ENCODE measurements at regions not wholly inside any gene's neighbourhood (a gene's known extent, or its start where the extent isn't known, plus 50 kb on each side); places are given as distances from the start of the nearest gene placed in this dataset.
A peak's percentile ranks its signal among the peaks of the same experiment; 100 is the strongest.

DNA sequence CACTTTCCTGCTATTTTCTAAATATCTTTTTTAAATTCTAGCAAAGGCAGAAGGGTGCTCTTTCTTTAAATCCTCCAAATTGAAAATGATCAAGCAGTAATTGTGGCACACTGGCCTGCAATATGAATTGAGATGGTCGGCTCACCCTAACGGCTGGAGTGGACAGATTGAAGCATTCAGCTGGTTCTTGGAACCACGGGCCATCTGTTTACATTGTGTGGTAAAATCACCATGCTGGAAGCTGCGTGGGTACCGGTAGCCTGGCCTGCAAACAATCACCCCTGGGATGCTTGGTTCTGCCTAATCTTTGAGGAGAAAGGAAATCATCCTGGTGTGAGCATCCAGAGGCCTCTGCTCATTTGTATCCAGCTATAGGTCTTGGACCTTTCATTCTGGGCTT, 289.3 kb downstream of the ZNF608 start:
- DNase-seq, result no peak

DNA sequence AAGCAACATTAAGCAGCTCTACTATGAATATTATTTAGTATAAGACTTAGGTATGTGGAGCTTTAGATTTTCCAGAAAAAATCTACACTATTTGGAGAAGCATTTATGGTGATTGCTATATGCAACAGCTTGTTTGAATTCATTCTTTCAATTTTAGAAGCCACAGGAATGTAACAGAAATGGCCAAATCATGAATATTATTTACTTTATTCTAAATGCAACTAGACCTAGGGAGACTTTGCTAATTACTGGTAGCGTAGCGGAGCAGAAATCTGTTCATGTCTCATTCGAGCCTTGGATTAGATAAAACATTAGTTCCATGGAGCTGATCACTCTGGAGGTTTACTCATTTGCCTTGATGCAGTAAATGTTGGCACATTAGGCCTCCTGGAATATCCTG, 290.2 kb downstream of the ZNF608 start:
- DNase-seq, result no peak

DNA sequence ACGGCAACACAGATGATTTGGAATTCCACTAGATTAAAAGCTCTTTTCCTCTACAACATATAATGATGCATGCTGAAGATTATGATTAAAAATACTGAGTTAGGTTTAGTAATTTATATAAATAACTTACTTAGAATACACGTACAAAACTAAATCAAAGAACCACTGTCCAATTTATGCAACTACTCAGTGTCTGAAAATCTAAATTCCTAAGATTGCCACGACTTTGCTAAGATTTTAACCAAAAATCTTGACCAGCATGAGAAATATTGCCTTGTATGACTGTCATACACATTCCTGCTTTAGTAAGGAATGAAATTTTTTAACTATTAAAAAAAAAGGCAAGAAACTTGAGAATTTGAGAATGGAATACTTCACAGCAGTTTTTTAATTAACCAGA, 292.4 kb downstream of the ZNF608 start:
- no peak for DNase-seq

DNA sequence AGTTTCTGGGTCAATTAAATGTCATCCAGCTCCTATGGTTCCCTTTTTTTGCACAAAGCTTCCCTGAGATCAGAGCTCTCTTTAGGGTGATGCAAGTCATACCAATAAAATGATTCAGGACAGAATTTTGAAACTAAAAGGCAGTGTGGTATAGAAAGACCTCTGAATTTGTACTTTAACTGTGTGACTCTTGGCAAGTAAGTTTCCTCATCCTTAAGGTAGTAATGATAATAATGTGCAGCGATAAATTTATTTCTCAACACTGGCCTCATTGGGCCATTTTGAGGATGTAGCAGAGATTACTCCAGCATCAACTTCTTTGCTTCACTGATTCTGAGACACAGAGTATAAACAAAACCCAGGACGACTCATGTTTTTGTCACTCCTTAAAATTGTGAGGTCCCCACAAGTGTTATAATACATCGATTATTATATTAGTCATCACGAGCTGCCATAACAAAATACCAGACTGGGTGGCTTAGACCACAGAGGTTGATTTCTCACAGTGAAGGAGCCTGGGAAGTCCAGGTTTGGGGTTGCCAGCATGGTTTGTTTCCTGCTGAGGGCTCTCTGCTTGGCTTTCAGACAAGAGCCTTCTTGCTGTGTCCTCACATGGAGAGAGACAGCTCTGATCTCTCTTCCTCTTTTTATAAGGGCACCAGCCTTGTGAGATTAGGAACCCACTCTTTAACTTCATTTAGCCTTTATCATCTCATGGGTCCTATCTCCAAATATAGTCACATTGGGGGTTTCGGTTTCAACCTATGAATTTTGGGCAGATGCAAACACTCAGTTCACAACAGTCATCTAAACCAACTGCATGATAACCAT, 293.0 kb downstream of the ZNF608 start:
- DNase-seq, result peak in 1 of 2 donors; percentile 11

DNA sequence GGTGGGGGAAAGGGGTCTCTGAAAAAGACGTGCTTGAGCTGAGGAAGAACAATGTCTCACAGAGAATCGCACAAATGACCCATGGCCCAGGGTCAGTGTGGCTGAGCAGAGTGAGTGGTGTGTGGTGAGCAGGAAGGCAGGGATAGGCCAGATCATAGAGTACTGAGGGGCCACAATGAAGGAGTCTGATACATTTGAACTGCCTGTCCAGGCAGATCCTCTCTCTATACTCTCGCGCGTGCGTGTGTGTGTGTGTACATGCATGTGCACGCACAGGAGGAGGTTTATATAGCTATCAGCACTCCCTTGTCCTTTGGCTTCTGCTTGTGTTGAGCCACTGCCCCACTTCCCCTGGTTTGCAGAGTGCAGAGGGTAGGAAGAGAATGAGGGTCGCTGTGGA, 294.0 kb downstream of the ZNF608 start:
- no peak for DNase-seq

DNA sequence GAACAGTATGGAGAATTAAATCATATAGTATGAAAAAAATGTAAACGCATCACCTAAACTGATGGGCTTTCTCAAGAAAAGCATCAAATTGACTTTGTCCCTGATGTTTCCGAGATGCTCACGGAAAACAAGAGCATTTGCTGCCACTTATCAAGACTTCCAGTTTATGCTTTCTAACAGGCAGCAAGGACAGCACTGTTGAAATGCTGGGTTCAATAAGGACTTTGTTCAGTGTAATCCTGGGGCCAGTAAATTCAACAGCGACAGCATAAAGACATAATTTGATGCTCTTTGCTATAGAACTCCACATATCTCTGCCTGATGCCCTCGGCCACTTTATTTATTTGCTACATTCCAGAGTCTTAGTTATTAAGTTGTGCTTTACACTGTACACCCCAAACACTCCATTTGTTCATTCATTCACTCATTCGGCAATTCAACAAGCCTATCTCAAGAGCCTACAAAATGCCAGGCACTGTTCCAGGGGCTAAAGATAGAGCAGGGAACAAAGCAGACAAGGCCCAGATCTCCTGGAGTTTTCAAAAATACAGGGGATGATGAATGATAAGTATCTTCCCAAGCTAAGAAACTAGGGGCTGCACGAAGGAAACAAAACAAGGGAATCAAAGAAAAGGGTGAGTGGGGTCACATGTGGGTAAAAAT, 294.6 kb downstream of the ZNF608 start:
- DNase-seq, result no peak

DNA sequence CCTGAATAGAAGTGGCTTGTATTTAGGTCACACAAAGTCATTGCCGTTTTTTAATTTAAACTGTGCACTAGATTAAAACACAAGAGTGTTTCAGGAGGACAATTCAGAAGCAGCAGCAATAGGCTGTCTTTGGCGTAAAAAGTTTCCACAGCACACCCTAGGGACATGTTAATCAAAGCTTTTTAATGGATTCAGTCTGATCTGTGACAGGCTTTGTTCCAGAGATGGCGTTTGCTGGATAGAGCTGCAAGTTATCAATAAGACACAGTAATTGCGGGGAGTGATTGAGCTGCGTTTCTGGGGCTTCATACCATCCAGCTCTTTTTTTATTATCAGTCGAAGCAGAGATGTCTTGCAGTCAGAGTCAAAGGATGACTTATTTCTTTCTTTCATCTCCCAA, 300.3 kb downstream of the ZNF608 start:
- no peak for DNase-seq

DNA sequence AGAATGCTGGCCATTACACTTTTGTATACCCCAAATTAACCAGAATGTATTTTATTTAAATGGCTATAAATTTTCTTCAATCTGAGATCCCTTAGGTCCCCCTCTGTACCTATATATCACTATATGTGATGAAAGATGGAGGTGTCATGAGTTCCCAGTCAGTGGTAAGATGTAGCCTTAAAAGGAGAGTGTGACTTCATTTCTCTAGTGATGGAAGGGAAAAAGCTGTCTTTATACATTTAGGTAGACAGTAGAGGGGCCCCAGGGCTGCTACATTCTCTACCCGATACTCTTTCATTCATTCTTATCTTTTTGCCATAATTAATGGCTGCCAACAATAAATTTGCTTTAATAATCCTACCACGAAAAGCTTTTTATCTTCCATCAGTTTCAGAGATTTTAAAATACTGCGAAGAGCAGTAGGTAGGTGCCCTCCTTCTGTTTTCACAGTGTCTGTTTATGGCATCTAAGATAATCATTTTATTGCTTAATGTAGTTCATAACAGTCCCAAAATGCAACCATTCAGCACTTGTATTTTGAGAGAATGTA, 301.3 kb downstream of the ZNF608 start:
- DNase-seq, result no peak

DNA sequence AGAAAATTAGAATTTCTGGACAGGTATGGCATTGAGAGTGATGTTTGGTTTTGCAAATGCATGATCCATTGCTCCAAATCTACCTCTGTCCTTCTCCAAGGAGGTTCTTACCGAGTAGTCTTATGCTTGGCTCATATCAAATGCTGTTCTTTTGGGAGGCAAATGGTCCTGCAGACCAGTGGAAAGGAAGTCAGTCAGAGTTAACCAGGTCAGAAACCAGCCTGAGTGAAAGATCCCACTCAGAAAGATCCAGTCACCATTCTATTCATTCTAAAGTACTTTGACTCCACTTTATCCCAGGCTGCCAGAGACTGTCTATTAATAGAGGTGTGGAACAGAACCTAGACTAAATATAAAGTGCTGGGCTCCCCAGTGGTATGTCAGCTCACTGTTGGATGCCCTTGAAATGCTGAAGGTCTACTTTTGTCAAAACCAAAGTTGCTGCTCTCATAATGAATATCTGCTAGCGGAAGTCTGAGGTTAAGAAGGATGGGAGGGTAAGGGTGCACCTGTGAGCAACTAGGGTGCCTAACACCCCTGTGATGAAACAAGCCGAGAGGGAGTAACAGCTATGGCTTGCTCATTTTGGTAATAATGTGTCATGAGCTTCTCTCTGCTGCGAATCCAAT, 302.2 kb downstream of the ZNF608 start:
- no peak for DNase-seq

DNA sequence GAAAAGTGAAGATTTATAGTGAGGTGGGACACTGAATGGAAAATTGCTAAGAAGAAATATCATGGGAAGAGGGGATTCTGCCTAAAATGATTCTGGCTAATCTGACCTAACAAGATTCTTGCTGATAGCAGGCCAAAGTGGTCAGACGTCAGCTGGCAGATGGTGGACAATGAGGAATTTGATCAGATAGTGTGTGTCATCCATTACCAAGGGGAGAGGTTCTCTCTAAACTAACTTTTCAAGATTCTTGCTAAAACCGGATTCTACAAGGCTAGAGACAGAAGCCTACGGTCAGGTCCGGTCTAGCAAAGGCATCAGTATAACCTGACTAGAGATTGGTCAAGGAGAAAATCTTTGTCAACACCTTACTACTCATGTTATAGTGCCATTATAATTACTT, 306.0 kb downstream of the ZNF608 start:
- no peak for DNase-seq

DNA sequence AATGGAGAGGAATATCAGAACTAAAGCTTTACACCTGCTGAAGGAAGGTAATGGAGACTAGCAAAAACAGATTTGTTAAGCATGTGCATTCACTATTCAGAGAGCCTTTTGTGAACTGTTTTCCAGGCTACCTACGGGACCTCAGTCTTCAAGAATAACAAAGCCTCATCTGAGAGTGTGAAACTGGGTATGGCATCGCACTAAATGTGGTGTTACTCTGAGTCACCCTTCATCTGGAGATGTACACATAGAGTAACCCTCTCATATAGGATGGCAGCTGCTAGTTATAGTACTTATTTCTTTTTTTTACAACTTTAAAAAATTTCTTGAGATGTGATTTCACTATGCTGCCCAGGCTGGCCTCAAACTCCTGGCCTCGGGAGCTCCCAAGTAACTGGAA, 306.8 kb downstream of the ZNF608 start:
- DNase-seq, result no peak

DNA sequence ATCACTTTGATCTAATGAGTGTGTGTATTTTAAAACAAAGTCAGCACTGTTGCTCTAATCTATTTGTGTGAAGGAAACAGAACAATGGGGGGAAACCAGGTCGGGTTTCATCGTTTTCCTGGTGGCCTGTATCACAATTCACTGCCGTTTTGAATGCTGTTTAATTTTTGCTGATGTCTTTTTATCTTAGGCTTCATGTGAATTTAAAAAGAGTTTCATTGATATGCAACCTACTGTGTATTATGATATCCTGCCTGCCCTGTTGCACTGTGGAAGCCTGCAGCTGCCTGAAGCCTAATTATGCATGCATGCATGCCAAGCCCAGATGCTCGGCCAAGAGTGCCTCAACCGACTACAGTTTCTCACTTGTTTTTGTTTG, 307.5 kb downstream of the ZNF608 start:
- no peak for DNase-seq

DNA sequence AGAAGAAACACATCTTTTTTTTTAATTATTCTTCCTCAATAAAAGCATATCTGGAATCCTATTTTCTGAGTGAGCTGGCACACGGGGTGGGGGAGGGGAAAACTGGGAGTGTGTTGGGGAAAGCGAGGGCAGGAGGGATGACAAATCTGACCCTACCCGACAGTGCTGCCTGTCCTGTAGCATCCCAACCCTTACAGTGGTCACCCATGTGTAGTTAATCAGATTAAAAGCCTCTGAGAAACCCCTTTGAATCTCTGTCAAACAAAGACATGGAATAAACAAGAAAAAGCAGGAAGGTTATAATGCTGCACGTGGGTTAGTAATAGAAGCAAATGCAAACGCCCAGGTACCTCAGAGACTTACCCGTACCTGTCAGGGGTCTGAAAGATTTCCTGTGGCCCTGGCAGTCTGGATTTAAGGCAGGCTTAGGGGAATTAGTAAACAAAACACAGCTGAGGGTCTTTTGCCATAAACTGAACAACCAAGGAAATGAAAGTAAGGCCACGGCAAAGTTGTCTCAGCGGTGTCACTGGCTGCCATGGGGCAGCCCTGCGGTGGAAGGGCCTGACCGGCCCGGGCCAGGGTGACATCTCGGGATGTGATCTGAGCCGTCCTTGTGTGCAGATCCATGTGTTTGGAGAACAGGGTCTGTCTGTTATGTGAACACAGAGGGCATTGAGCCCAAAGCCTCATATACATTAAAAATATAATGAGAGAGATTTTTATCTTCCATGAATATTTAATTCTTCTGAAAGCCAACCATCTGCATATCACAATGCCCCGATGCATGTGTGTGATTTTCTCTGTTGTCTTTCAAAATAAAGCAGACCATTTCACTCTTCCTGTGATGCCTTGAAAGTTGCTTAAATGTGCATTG, 308.2 kb downstream of the ZNF608 start:
- no peak for DNase-seq

DNA sequence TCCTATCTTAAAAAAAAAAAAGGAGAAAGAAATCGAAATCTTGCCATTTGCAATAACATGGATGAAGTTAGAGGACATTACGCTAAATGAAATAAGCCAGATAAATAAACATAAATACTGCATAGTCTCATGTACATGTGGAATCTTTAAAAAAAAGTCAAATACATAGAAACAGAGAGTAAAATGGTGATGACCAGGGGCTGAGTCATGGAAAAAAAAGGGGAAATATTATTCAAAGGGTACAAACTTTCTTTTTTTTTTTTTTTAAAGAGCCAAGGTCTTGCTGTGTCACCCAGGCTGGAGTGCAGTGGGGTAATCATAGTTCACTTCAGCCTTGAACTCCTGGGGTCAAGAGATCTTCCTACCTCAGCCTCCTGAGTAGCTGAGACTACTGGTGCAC, 310.1 kb downstream of the ZNF608 start:
- no peak for DNase-seq

DNA sequence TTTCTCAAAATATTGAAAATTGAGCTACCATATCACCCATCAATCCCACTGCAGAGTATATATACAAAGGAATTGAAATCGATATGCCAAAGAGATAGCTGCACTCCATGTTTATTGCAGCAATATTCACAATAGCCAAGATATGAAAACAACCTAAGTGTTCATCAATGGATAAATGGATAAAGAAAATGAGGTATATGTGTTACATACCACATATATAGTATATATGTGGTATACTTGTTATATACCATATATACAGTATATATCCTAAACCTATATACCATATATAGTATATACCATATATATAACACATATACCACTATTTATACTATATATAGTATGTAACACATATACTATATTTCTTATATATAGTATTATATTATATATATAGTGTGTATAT, 313.3 kb downstream of the ZNF608 start:
- no peak for DNase-seq

DNA sequence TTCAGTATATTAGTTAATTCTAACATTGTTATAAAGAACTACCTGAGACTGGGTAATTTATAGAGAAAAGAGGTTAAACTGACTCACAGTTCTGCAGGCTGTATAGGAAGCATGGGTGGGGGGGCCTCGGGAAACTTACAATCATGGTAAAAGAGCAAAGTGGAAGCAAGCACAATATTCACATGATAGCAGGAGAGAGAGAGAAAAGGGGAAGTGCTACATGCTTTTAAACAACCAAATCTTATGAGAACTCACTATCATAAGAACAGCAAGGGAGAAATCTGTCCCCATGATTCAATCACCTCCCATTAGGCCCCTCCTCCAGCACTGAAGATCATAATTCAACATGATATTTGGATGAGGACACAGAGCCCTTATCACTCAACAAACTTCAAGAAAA, 324.9 kb downstream of the ZNF608 start:
- DNase-seq, result no peak

DNA sequence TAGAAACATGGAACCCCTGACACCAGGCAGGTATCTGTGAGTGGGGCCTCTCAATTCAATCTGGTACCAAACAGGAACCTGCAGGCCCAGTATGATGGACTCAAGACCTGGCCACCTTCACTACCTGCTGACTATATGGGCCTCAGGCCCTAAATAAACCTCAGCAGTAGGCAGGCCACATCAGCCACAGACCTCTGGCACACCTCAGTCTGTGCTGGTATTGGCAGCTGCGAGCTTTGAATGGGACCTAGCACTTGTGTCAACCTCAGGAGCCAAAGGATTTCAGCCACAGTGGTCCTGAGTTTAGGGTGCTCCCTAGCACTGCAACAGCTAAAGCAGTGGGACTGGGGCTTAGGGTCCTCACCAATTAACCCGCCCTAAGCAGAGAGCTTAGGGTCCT, 325.5 kb downstream of the ZNF608 start:
- no peak for DNase-seq

DNA sequence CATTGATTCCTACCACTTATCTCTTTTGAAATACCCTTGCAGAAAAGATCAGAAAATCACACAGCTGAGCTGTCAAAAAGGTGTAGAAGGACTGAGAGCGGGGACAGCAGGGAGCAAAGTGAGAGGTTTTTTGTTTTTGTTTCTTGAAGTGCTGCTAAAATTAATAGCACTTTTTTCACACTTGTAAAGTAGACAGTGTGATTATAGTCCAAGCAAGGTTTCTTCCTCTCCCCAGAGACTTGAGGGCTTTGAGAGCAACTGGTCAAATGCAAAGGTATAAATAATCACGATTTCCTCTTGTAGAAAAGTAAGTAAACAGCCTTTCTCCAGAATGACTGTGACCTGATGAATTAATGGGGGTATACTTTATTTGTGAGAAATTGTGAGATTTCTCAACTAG, 326.9 kb downstream of the ZNF608 start:
- no peak for DNase-seq

DNA sequence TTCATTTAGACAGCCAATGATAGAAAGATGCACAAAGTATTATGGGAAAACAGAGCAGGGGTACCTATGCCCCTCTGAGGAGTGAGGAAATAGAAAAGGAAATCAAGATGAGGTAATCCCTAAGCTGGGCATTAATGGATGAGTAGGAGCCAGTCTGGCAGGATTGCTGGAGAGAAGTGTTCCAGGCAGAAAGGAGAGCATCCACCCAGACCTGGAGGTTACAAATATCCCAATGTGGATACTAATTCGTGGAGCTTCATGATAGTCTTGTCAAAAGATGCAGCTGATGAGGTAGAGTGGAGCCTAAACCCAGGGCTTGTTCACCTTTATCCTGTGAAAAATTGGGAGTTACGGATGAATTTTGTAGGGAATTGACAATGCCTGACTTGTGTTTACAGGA, 328.0 kb downstream of the ZNF608 start:
- DNase-seq, result no peak

DNA sequence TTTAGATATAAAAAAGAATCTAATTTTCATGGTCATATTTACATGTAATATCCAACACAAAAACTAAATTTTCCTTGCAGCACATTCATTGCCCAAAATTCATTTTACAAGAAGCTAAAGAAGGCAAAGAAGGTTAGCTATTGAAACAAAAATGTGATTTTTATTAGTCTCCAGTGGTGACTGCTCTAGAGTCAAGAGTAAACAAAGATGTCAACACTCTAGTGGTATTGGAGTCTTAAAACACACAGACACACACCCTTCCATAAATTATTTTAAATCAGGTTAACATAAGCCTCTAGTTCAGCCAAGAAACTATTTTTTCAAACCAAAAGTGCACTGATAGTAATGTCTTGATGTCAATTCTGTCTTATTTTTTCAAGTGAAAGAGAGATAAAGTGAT, 329.2 kb downstream of the ZNF608 start:
- DNase-seq, result no peak

DNA sequence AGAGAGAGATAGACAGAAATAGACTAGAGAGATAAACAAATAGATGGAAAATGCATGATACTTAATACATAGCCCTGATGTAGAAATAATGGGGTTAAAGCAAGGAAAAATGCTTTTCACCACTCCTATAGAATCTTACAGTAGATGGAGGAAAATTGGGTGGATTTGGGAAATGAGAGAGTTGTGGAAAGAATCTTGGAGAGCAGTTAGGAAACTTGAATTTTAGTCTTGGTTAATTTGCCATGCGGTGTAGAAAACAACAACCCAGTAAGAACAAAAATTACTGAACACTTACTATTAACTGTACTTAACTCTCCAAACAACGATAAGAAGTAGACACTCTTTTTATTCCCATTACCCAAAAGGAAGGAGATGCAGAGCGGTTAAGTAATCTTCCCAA, 329.8 kb downstream of the ZNF608 start:
- no peak for DNase-seq

DNA sequence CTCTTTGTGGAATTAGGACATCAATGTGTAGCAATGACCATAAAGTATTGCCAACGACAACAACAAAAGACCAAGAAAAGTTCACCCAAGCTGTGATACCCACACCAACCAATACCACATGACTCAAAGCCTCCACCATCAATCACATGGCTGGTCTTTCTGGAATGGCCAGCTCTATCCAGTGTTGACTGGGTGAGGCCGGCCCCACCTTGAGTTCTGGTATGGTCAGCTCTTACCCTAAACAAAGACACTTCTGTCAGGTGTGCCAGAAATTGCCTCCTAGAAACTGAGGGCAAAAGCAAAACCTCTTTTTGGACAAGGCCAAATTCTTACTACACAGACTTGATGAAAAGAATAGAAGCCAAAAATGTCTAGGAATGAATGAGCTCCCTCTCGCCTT, 331.5 kb downstream of the ZNF608 start:
- DNase-seq, result no peak

All from CD4-positive, alpha-beta T cell treated with Interleukin-4 for 1 hour (primary cell).